ENCODE measurements at regions not wholly inside any gene's neighbourhood (a gene's known extent, or its start where the extent isn't known, plus 50 kb on each side); places are given as distances from the start of the nearest gene placed in this dataset.

DNA sequence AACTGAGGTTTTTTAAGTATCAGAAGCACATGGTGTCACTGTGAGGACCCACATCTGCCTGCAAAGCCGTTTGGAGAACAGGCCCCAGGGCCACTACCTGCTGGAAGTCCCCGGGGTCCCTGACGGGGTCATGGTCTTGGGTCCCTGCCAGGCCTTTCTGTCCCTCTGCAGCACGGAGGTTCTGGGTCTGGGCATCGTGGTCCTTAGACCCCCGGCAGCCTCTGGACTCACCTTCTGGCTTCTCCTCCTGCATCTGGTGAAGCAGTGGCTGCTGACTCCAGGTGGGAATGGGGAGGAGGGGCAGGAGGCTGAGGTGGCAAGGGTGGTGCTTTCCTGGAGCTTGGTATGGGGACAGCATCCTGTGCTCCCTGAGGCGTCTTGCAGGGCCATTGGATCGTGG, 198.6 kb downstream of the TEX29 start:
- DNase-seq = no peak

DNA sequence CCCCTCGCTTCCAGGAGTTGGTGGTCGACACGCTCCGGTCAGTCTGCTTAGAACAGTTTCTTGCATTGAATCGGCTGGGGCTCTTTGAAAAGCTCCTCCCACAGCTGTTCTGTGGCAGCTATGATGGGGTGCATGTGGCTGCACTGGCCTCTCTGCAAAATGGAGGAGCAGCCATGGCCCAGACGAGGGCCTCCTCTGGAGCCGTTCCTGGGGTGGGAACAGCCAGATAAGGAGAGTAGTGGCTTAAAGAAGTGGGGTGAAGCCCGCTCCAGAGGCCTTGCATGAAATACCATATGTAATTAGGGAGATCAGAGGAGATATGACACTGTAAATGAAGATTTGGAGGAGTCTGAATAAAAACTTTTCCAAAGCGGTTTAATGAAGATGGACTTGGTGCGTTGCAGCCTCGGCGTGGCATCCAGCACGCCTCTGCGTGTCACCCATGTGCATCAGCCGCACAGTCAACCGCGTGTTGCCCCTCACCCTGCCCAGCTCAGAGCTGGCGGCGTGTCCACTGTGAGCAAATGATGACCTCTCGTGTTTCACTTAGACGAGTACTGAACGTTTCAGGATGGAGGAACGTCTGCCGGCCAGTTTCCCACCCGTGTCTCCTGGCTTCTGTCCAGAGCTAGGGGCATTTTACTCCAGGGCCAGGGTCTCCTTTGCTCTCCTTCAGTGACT, 199.2 kb downstream of the TEX29 start:
- no peak for DNase-seq

DNA sequence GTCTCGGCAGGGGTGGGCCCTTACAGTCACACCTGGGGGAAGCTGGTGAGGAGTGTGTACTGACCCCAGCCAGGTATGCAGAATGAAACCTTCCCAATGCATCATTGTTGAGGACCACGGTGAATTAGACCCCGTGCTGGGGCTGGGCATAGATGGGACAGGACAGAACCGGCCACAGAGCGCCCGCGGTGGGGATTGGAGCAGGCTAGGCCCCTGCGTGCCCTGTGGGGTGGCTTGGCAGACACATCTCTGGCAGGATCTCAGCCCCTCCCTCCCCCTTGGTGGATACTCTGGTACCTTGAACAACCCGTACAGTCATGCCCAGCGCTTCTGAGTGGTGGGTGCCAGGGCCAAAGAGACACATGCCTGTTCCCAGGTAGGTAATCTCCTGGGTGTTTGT, 200.6 kb downstream of the TEX29 start:
- no peak for DNase-seq

DNA sequence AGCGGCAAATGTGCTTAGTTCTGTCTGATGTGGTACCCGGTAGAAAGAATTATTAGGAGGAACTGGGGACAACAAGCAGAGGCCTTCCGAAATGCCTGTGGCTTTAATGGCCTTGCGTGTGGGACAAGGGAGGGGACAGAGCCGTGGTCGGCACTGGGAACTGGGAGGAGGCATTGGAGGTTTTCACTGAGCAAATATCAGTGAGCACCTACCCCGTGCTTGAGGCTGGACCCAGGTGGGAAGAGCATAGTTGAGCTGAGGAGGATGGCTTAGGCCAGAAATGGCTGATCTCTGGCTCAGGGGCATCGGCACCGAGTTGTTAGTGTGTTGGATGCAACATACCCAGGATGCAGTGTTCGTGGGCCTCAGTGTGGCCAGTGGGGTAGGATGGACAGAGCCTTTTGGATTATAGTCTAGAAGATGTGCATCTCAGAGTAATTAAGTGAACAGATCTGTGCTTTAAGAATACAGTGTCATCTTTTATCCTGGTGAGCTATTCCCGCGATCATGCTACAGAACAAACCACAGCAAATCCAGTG, 201.3 kb downstream of the TEX29 start:
- DNase-seq = no peak

DNA sequence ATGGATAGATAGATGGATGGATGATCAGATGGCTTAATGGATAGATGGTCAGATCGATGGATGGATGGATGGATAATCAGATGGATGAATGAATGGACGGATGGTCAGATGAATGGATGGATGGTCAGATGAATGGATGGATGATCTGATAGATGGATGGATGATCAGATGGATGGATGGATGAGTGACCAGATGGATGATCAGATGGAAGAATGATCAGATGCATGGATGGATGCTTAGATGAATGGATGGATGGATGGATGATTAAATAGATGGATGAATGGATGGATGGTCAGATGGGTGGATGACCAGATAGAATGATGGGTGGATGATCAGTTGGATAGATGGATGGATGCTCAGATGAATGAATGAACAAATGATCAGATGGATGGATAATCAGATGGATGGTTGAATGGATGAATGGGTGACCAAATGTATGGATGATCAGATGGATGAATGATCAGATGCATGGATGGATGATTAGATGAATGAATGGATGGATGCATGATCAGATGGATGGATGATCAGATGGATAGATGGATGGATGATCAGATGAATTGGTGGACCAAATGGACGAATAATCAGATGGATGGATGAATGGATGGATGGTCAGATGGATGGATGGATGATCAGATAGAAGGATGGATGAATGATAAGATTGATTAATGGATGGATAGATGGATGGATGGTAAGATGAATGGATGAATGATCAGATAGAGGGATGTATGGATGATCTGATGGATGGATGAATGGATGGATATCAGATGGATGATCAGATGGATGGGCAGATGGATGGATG, 205.1 kb downstream of the TEX29 start:
- no peak for DNase-seq

DNA sequence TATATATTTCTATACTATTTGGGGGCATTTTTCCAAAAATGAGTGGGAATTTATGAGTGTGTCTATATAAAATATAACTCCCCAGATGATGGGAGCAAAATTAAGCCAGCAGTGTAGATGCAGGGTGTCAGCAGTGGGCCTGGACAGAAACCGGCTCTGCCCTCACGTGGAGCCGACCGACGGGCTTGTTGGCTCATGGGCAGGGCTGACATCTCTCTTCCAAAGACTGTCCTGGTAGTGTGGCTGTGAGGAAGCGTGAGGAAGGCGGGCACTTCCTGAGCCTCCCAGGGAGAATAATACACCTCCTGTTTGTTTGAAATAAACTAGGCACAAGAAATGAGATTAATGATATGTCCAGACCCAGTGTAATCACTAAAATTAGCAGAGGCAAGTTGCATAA, 206.5 kb downstream of the TEX29 start:
- no peak for DNase-seq

DNA sequence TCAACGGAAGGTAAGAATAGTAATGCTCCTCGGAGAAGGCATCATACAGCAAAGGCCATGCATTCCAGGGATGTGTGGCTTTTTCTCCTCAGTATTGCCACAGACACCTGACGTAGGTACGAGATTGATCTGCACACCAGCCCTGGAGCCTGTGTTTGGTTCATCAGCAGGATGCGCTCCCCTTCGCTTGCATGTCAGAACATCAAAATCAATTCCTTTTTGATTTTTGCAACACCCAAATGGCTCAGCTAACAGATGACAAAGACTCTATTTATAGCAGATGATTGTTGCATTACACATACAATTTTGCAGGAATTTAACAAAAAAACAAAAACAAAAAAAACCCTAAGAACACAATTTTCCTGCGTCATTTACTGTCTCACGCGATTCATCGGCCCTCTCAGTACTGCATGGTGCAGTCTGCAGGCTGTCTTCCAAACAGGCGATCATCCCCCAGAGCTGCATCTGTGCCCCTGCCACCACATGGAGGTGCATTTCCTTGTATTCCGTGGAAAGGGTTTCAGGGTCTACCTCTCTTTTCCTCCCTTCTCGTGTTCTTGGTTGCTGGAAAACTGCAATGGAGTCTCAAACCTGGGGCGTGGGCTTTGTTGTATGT, 207.3 kb downstream of the TEX29 start:
- no peak for DNase-seq

DNA sequence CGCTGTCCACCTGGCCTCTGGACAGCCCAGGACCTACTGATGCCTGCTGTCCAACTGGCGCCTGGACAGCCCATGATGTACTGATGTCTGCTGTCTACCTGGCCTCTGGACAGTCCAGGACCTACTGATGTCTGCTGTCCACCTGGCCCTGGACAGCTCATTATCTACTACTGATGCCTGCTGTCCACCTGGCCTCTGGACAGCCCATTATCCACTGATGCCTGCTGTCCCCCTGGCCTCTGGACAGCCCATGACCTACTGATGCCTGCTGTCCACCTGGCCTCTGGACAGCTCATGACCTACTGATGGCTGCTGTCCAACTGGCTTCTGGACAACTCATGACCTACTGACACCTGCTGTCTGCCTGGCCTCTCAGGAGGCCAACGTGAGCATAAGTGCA, 208.1 kb downstream of the TEX29 start:
- no peak for DNase-seq

DNA sequence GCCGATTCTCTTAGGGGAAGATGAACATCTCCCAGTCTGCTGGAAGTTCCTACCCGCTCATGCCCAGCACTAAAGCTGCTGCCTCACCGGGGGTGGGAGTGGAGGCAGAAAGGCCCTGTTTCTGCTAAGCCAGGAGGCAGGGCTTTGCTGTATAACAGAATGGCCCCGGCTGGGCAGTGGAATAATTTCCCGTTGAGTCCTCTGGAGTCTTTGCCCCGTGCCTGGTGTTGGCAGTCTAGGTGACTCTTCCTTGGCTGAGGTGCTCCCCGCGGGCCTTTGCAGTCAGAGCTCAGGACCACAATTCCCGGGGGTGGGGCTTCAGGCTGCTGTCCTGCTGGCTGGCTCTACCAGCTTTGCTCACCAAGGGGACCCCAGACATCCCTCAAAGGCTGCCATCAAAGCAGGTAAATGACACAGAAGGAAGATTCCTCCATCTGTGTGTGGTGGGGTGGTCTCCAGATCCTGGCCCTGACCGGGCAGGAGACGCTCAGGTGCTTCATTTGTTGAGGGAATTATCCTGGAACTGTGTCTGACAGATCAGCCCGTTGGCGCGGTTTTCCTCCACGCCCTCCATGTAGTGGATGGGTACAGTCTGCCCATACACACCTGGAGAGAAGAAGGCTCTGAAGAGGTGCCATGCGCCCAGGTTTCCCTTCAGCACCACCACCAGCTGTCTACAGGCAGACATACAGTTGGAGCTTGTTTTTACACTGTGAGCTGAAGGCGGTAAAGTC, 209.9 kb downstream of the TEX29 start:
- no peak for DNase-seq

DNA sequence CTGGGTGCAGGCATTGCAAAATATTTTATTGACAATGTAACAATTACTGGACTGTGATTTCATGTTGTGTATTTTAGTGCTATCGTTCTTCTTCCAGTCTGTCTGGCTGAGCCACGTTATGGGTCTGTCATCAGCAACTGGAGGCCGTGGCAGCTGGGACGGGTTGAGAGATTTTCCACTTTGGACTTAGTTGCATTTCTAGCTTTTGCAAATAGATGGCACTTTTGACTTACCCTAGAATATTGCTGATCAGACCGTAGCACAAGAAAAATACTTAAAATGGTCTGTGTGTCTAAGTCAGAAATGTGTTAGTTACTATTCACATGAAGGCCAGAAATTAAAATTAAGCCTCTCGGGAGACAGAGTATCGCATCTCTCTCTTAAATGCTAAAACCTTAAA, 211.1 kb downstream of the TEX29 start:
- no peak for DNase-seq

DNA sequence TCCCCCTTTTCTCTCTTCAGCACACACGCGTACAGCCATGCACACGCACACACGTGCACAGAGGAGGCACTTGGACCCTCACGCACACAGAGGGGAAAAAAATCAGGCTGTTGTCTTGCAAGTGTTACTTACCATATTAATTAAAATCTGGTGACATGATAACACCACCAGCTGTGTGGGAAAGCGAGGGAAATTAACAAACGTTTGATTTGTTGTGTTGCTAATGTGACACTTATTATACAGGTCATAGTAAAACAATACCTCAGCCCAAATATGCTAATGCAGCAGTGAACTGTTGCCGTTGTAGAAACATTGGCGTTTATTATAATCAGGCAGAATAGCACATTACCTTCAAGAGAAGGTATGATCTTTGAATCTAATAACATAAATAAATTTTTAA, 211.7 kb downstream of the TEX29 start:
- DNase-seq = no peak

DNA sequence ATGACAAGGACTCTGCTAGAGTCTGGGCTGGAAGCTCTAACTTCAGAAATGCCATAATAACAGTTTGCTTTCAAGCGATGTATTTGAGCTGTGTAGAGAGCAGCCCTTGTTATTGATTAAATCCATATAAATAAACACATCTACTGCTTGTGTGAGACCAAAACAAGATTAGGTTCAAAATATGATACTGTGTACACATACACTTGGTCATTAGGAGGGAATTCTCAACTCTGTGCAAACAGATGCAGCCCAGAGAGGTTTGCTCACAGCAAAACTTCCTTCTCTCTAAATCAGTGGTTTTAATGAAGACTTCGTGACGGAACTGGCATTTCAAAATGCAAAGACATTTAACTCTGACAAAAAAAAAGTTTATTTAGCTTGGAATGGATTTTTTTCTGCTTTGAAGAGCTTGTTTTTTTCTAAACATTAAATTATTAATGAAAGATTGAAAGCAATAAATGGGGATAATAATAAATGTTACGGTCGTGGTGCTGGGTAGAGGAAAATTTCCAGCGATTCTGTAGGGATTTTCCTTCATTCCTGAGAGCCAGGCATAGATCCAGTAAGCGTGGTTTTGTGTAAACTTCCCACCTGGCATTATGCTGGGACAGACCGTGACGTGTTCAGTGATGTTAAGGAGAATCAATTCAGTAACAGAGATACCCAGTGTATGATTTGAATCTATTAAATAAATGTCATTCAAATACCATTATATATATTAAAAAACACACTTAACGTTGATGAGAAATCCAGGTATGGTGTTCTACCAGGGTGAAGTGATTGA, 213.7 kb downstream of the TEX29 start:
- DNase-seq = no peak

DNA sequence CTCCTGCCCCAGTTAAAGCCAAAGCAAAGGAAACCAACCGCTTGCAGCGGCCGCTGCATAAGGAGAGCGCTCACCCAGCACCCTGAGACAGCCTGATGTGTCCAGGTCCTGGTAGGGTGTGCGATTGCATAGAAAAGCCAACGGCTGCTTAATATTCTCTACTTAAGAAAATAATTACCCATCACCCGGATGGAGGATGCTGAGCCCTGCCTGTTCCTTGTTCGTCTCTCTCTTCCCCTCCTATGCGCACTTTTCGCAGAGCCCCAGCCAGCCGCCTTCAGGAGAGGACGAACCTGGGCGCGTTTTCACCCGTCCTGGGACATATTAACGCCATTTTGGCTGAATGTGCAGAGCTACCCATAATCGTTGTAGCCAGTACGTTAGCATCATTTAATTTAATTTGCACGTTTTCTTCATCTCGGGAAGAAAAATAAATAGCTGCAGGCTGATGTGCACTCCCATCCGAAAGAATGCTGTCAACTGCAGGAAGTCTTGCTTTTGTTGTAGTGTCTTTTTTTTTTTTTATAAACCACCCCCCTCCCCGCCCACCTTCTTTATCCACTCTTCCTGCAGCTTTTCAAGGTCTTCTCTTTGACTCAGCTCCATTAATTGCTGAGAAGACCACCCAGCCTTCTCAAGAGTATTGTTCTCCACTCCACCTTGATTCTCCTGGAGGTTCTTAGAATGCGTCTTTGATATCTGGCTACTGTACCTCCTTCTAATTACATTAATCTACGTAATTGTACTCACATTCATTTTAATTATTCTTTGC, 214.5 kb downstream of the TEX29 start:
- no peak for DNase-seq

DNA sequence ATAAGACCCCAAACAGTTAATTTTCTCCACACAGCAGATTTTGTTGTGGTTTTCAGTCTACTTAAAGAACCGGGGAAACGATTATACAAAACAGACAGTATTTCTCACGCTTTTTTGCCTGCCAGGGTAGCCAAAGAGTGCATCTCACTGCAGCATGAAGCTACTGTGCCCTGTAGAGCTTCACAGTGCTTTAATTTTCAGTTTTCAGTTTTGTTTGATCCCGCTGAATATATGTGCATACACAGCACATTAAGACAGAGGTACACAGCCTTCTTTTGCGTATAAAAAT, 215.0 kb downstream of the TEX29 start:
- DNase-seq = no peak

DNA sequence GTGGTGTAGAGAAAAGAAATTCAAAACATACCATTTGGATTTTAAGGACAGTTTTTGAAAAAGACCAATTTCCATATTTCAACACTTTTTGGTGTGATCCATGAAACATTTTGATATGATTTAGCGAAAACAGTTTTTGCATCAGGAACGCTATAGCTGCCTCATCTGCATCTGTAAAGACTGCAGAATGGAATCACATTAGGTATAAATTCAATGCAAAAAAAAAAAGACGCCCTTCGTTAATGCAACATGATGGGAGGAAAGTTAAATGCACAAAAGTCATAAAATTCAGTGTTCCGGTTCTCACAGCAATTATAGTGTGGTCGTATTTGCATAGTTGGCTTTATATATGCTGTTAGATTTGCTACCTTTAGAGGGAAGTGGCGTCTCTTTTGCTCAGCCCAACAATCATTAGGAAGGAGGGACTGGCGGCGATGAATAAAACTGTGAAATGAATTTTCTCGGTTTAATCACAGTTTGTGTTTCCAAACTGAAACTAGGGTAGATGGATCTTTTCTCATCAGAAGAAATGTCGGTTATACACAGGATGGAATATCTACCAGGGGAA, 215.7 kb downstream of the TEX29 start:
- DNase-seq = no peak

DNA sequence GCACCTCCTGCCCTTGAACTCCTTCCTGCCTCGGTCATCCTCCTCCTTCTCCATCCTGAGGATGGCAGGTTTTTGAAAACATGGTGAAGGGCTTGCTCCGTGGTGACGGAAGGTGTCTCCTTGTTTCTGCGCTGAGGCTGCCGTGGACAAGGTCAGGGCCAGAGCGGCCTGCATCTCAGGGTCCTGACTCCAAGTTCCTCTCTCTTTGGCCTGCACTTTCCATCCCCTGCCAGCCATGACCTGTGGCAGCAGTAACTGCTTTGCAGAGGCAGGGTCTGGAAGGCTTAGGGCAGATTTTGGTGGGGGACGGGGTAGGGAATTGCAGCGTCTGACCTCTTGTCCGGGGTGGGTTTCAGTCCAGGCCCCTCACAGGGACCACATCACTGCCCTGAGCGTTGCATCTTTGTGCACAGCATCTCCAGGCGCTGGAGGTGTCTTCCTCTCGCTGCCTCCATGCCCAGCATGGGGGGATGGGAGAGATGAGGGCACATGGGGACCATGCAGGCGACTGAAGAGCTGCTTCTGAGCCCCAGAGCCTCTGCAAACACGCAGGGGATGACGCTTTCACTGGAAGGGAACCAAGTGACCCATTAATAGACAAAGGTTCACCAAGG, 216.8 kb downstream of the TEX29 start:
- DNase-seq = no peak

DNA sequence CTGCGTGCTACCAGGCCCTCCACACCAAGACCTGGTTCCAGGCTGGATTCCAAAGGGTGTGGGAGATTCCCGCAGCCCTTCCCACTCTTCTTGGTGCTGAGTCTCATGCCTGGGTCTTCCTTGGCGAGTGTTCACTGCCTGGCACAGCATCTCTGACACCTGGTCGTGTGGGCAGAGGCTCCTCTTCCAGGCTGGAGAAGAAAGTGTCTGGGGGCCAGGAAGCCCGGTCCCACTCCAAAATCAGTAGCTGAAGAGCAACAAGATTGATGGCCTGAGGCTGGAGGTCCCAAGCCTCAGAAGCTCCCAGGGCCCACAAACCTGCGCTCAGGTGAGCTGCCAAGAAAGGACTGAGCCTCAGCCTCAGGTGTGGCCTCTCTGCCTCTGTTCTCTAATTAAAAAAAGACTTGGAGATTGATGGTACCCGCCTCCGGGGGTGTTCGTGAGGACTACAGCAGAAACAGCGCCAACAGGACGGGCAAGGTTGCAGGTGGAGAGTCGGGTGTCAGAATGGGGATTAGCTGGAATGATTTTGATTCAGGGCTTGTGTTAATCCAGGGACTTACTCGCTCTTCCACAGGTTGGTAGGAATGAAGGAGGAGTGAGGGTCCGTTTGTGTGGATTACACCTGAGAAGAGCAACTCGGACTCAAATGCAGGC, 217.5 kb downstream of the TEX29 start:
- no peak for DNase-seq

DNA sequence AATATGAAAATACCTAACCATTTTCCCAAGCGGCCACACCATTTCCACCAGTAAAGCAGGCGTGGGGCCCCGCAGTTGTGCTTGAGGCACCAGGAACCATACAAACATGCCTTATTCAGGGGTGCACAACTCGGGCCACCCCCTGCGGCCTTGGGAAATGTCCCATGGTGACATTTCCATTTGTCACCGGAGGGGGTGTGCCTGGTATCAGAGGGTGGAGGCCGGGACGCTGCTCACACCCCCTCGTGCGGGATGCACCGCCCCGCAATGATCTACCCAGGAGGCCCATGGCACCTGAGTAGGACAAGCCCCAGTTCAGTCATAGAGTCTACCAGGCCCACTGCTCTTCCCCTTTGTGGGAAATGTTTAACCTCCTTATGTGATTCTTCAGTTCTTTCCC, 218.8 kb downstream of the TEX29 start:
- DNase-seq = no peak

DNA sequence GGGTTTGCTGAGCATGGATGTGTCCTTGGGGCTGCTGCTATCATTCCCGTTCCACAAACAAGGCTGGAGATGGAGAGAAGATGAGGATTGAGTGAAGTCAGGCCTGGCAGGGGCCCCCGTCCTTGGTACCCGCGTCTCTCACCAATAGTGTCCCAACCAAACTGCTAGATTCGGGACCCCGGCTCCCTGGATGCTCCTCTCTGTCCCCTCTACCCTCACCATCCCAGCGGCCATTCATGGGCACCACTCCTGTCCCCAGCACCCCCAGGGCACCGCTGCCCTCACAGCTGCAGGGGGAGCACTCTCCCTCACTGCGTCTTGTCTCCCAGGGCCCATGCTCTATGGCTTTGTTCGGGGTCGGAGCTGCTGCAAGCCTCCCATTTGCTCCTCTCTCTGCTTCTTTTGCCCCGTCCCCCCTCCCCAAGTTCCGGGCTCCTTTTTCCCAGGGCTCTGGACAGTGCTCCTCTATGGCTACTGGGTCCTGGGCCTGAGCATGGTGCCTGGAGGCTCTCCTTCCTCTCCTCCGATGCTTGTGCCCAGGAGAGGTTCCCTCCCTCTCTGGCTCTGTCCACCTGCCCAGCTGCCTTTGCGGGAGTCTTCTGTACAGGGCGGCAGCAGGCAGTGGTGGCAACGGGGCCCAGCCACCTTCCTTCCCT, 219.5 kb downstream of the TEX29 start:
- no peak for DNase-seq

DNA sequence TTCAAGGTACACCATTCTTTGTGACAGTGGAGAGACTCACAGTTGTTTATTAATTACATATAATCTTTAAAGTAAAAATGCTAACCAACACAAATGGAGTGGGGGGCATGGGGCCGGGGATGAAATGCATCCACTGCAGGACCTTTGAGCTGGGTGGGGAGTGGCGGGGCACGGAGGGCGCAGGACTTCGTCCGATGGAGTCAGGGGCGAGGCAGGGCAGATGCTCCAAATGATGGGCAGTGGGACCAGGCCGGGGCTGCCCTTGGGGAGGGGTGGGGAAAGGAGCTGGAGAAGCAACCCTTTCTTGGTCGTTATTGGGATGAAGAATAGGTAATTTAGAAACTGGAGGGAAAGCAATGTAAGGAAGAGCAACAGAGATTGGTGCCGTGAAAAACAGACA, 220.0 kb downstream of the TEX29 start:
- no peak for DNase-seq
